ENCODE measurements at regions not wholly inside any gene's neighbourhood (a gene's known extent, or its start where the extent isn't known, plus 50 kb on each side); places are given as distances from the start of the nearest gene placed in this dataset.

GRCh38 chr13:84479656-84480055 lies 597.4 kb upstream of the SLITRK1 start:
- intact Hi-C loops (cut with DNase I; ENCODE audit: low total_unique reads) = no loop called here
- Histone ChIP-seq H3K4me3 (no peak overlapping the region), H3K4me1 (no peaks in the 10 kb centered on the region), H3K9me3 (peaks cover 0 to 3% of the 10 kb centered on the region in 2 donors), H3K36me3 (no peaks in the 10 kb centered on the region), H3K27ac (no peak overlapping the region), H3K27me3 (no peaks in the 10 kb centered on the region)
- no peak for TF ChIP-seq POLR2A (IDR thresholded peaks at IDR 0.05)
- no peak for TF ChIP-seq POLR2AphosphoS5 (IDR thresholded peaks at IDR 0.05)
- TF ChIP-seq CTCF (IDR thresholded peaks at IDR 0.05) = no peak
- no peak for DNase-seq (ENCODE audit: low spot score in 2 of 2)

- no peaks in the 10 kb centered on the region for H3K36me3 ChIP-seq
- peaks cover 0 to 6% of the 10 kb centered on the region in 2 donors for H3K9me3 ChIP-seq
- TF ChIP-seq CTCF (IDR thresholded peaks at IDR 0.05) = no peak
- TF ChIP-seq POLR2AphosphoS5 (IDR thresholded peaks at IDR 0.05) = no peak
- H3K4me3 ChIP-seq = no peak overlapping the region
- intact Hi-C loops (cut with DNase I; ENCODE audit: low total_unique reads) = no loop called here
- H3K27me3 ChIP-seq = no peaks in the 10 kb centered on the region
- no peak overlapping the region for H3K27ac ChIP-seq
- no peak for DNase-seq (ENCODE audit: low spot score in 2 of 2)
- no peaks in the 10 kb centered on the region for H3K4me1 ChIP-seq
Observed at GRCh38 chr13:84470528-84470927, 588.3 kb upstream of the SLITRK1 start.

GRCh38 chr13:84466461-84466860 lies 584.2 kb upstream of the SLITRK1 start:
- TF ChIP-seq POLR2AphosphoS5 (IDR thresholded peaks at IDR 0.05) (no peak), CTCF (IDR thresholded peaks at IDR 0.05) (no peak), POLR2A (IDR thresholded peaks at IDR 0.05) (no peak)
- no peak overlapping the region for H3K27ac ChIP-seq
- DNase-seq (ENCODE audit: low spot score in 2 of 2) = no peak
- H3K36me3 ChIP-seq = no peaks in the 10 kb centered on the region
- peaks cover 0 to 3% of the 10 kb centered on the region in 2 donors for H3K9me3 ChIP-seq
- no peak overlapping the region for H3K4me3 ChIP-seq
- intact Hi-C loops (cut with DNase I; ENCODE audit: low total_unique reads) = no loop called here
- H3K27me3 ChIP-seq = no peaks in the 10 kb centered on the region
- H3K4me1 ChIP-seq = no peaks in the 10 kb centered on the region

- no peak for DNase-seq (ENCODE audit: low spot score in 2 of 2)
- Histone ChIP-seq H3K36me3 (no peaks in the 10 kb centered on the region), H3K4me1 (no peaks in the 10 kb centered on the region), H3K27me3 (no peaks in the 10 kb centered on the region), H3K4me3 (no peak overlapping the region), H3K9me3 (no peaks in the 10 kb centered on the region), H3K27ac (no peak overlapping the region)
- TF ChIP-seq POLR2A (IDR thresholded peaks at IDR 0.05) = no peak
- intact Hi-C loops (cut with DNase I; ENCODE audit: low total_unique reads) = no loop called here
Observed at GRCh38 chr13:84460989-84461388, 578.7 kb upstream of the SLITRK1 start.

GRCh38 chr13:84455143-84455905 lies 573.0 kb upstream of the SLITRK1 start:
- no peaks in the 10 kb centered on the region for H3K4me1 ChIP-seq
- TF ChIP-seq POLR2A (IDR thresholded peaks at IDR 0.05) (no peak), CTCF (IDR thresholded peaks at IDR 0.05) (no peak), POLR2AphosphoS5 (IDR thresholded peaks at IDR 0.05) (no peak)
- no peak for DNase-seq (ENCODE audit: low spot score in 2 of 2)
- no peak overlapping the region for H3K27ac ChIP-seq
- intact Hi-C loops (cut with DNase I; ENCODE audit: low total_unique reads) = no loop called here
- no peak overlapping the region for H3K4me3 ChIP-seq
- H3K9me3 ChIP-seq = no peaks in the 10 kb centered on the region
- no peaks in the 10 kb centered on the region for H3K27me3 ChIP-seq
- no peaks in the 10 kb centered on the region for H3K36me3 ChIP-seq

Measured in breast epithelium (tissue), 4 donors.